Chondrocyte (in vitro differentiated cells): ENCODE measurements at regions not wholly inside any gene's neighbourhood (a gene's known extent, or its start where the extent isn't known, plus 50 kb on each side); places are given as distances from the start of the nearest gene placed in this dataset.

ENCODE experiments used
- DNase-seq: peaks from one replicate; pipeline ENCODE4 v3.0.0; 2021; ENCODE audit warnings: mixed read lengths, low spot score
- H3K27ac Mint-ChIP-seq: one replicate; pipeline ENCODE4 v1.8.0; 2021; ENCODE audit warnings: mild to moderate bottlenecking, moderate library complexity, mixed read lengths; ENCODE audit not compliant: unreplicated experiment
- H3K27me3 Mint-ChIP-seq: 2 replicates; pipeline ENCODE4 v1.8.0; 2021; ENCODE audit warnings: low read depth, mixed read lengths
- H3K36me3 Mint-ChIP-seq: 2 replicates; pipeline ENCODE4 v1.8.0; 2021; ENCODE audit warnings: low read depth, mixed read lengths
- H3K4me1 Mint-ChIP-seq: 2 replicates; pipeline ENCODE4 v1.8.0; 2021; ENCODE audit warnings: low read depth, mild to moderate bottlenecking, mixed read lengths
- H3K4me3 Mint-ChIP-seq: one replicate; pipeline ENCODE4 v1.8.0; 2021; ENCODE audit warnings: mild to moderate bottlenecking, moderate library complexity, mixed read lengths; ENCODE audit not compliant: unreplicated experiment
- H3K9me3 Mint-ChIP-seq: 2 replicates; pipeline ENCODE4 v1.8.0; 2021; ENCODE audit warnings: low read depth, mixed read lengths
- TF ChIP-seq, protein P1 (sequence below): fragments of 200-600 bp; sonication (generic); IDR thresholded peaks from 2 replicates; pipeline ENCODE4 v1.5.0; 2021; ENCODE audit warnings: antibody characterized with exemption, mild to moderate bottlenecking, moderate library complexity

DNA sequence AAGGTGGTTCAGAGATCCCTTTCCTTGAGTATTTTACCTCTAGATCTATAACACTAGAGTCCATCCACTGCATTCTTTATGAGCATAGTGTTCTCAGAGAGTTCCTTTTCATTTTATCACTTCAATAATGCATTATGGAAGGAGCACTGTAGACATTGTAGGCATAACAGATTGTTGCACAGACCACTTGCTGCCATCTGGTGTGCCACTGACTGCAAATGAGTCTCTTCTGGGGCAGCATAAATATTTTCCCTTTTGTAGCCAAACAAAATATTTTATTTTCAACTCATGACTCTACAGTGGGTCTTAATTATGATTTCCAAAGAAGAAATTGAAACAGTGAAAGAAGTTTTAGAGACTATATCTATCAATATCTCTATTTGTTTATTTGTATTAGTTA is 290.4 kb downstream of the OLFM3 start:
- Mint-ChIP-seq H3K4me3 (no peak overlapping the region), H3K9me3 (no peaks in the 10 kb centered on the region), H3K4me1 (no peaks in the 10 kb centered on the region), H3K36me3 (no peaks in the 10 kb centered on the region), H3K27me3 (peaks cover 10% of the 10 kb centered on the region), H3K27ac (no peak overlapping the region)
- DNase-seq, result no peak
- TF ChIP-seq, protein P1, sequence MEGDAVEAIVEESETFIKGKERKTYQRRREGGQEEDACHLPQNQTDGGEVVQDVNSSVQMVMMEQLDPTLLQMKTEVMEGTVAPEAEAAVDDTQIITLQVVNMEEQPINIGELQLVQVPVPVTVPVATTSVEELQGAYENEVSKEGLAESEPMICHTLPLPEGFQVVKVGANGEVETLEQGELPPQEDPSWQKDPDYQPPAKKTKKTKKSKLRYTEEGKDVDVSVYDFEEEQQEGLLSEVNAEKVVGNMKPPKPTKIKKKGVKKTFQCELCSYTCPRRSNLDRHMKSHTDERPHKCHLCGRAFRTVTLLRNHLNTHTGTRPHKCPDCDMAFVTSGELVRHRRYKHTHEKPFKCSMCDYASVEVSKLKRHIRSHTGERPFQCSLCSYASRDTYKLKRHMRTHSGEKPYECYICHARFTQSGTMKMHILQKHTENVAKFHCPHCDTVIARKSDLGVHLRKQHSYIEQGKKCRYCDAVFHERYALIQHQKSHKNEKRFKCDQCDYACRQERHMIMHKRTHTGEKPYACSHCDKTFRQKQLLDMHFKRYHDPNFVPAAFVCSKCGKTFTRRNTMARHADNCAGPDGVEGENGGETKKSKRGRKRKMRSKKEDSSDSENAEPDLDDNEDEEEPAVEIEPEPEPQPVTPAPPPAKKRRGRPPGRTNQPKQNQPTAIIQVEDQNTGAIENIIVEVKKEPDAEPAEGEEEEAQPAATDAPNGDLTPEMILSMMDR, result no peak

DNA sequence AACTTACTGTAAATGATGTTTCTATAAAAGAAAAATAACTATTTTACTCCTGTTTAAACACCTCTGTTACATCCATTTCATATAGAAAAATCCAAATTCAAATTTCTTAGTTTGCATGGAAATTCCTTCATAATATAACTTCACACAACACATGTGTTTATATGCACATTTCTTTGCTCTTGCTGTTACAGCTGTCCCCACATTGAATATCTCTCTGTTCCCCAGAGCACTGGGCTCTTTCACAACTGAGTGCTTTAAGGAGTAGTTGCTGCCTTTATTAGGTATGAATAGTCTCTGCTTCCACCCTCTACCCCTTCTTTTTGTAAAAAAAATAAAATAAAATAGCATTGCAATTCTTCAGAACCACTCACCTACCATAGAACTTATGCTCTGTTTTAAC is 287.0 kb downstream of the OLFM3 start:
- Mint-ChIP-seq H3K27ac (no peak overlapping the region), H3K36me3 (no peaks in the 10 kb centered on the region), H3K27me3 (peaks cover 17% of the 10 kb centered on the region), H3K4me3 (no peak overlapping the region), H3K9me3 (no peaks in the 10 kb centered on the region), H3K4me1 (no peaks in the 10 kb centered on the region)
- TF ChIP-seq, protein P1, result no peak
- no peak for DNase-seq

DNA sequence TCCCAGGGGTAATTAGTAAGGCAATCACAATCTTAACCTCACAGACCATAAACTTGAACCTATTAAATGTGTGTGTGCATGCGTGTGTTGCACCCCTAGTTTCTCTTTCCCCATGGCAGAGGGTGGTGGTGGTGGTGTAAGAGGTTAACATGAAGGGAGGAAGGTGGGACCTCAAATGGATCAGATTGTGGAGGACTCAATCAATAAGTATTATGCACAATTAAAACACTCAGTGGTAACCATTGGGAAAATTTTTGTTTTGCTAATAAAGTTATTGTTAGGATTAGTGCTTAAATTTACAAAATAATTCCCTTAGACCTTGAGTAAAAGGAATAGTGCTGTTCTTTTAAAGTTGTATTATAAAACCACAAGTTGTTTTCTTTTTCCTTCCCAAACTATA is 283.0 kb downstream of the OLFM3 start:
- DNase-seq, result no peak
- TF ChIP-seq, protein P1, result no peak
- H3K9me3 Mint-ChIP-seq, result no peaks in the 10 kb centered on the region
- H3K27ac Mint-ChIP-seq, result no peak overlapping the region
- no peak overlapping the region for H3K4me3 Mint-ChIP-seq
- H3K4me1 Mint-ChIP-seq, result no peaks in the 10 kb centered on the region
- H3K27me3 Mint-ChIP-seq, result peaks cover 17% of the 10 kb centered on the region
- H3K36me3 Mint-ChIP-seq, result no peaks in the 10 kb centered on the region

DNA sequence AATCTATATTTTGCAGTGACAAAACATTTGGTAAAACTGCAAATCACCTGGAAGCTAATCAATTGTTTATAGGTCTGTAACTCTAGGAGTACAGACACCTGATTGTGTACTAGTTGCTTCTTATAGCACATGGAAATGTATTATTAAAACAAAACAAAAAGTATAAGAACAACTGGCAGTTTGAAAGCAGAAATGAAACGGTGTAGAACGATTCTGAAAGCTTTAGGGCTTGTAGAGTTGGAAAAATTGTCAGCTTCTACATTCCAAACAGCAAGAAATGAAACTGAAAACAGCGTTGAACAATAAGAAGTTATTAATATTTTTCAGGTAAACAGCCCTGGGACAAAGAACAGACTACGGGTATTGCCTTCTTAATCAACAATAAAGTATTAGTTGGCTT is 273.3 kb downstream of the OLFM3 start:
- TF ChIP-seq, protein P1, result no peak
- peaks cover 3% of the 10 kb centered on the region for H3K9me3 Mint-ChIP-seq
- no peak overlapping the region for H3K4me3 Mint-ChIP-seq
- H3K36me3 Mint-ChIP-seq, result no peaks in the 10 kb centered on the region
- H3K27ac Mint-ChIP-seq, result no peak overlapping the region
- peaks cover 13% of the 10 kb centered on the region for H3K27me3 Mint-ChIP-seq
- H3K4me1 Mint-ChIP-seq, result no peaks in the 10 kb centered on the region
- DNase-seq, result no peak

DNA sequence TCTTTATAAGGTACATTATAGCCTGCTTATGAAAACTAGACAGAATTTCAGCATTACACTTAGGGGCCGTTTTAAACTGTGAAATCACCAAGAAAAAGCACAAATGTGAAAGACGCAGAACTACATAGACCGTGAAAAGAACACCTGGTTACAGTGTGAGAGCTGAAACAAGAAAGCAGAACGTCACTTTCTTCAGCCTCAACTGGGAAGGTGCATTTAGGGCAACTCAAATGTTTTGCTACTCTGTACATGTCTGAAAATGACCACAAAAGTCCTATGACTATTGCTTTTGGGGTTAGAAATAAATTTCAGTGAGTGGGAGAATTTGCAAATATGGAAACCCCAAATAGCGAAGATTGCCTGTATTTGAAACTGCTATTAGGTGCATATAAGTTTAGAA is 268.7 kb downstream of the OLFM3 start:
- Mint-ChIP-seq H3K4me3 (no peak overlapping the region), H3K4me1 (no peaks in the 10 kb centered on the region), H3K27me3 (peaks cover 21% of the 10 kb centered on the region), H3K36me3 (no peaks in the 10 kb centered on the region), H3K9me3 (peaks cover 4% of the 10 kb centered on the region), H3K27ac (no peak overlapping the region)
- no peak for DNase-seq
- TF ChIP-seq, protein P1, result no peak
